ENCODE measurements at regions not wholly inside any gene's neighbourhood (a gene's known extent, or its start where the extent isn't known, plus 50 kb on each side); places are given as distances from the start of the nearest gene placed in this dataset.

DNA sequence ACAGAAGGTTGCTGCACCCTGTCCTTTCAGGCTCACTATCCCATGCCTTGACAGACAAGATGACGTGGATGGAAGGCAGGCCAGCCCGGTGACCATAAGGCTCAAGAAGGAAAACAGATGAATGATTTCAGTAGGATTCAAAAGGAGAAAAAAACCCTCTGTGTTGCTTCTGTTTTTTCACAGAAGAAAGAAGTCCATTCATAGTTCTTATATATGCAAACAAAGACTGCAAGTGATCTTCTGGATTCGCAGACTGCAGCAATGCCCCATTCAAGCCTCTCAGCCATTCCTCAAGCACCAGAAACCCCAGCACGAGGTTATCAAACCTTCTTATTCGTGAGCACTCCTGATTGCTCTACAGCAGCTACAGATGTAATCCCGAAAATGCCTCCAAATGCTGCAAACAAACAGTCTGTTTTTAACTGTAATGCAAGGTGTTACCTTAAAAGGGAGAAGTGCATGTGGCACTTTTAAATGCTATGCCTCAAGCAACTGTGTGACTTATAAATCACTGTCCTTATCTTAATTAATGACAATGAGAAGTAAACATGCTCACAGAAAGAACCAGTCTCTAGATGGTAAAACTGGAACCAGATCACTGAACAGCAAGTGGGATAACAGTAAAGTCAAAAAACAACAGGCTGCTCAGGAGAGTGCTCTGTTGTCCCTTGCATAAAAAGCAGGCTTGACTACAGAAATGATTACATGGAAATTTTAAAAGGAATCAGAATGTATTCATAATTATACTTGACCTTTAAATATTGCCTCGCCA, 173.9 kb downstream of the HHIPL2 start:
- WGBS, 2 experiments (ENCODE audit: low coverage in 1 of 2, low lambda C conversion rate in 2 of 2, missing lambda C conversion rate in 2 of 2), result 70 to 71% methylated on average over 7 of the region's 7 CpGs
- no peaks in the 10 kb centered on the region for H3K27me3 ChIP-seq (replicated peaks; ENCODE audit: insufficient read depth)
- in situ Hi-C loops (cut with MboI), result no loop called here
- no peak overlapping the region for H2AFZ ChIP-seq
- H3K36me3 ChIP-seq (ENCODE audit: low read depth), result no peaks in the 10 kb centered on the region
- no peak for TF ChIP-seq EZH2 (IDR thresholded peaks at IDR 0.05; ENCODE audit: insufficient read depth, poor library complexity, severe bottlenecking)
- TF ChIP-seq EZH2phosphoT487 (IDR thresholded peaks at IDR 0.05; ENCODE audit: insufficient read depth, low read depth), result no peak
- no peak for DNase-seq
- H3K79me2 ChIP-seq (ENCODE audit: insufficient read depth), result no peaks in the 10 kb centered on the region
- H3F3A ChIP-seq (ENCODE audit: insufficient read depth), result peaks cover 35% of the 10 kb centered on the region
- H3K4me1 ChIP-seq (ENCODE audit: insufficient read depth), result peaks cover 32% of the 10 kb centered on the region
- H3K4me2 ChIP-seq (ENCODE audit: unreplicated experiment), result no peak overlapping the region
- no peak overlapping the region for H3K27ac ChIP-seq
- no peaks in the 10 kb centered on the region for H4K20me1 ChIP-seq (ENCODE audit: insufficient read depth)
- H3K9ac ChIP-seq, result no peak overlapping the region
- no peak overlapping the region for H3K4me3 ChIP-seq
- no peaks in the 10 kb centered on the region for H3K9me3 ChIP-seq (ENCODE audit: low read depth)
- no peaks in the 10 kb centered on the region for H3K9me2 ChIP-seq (ENCODE audit: insufficient read depth)

DNA sequence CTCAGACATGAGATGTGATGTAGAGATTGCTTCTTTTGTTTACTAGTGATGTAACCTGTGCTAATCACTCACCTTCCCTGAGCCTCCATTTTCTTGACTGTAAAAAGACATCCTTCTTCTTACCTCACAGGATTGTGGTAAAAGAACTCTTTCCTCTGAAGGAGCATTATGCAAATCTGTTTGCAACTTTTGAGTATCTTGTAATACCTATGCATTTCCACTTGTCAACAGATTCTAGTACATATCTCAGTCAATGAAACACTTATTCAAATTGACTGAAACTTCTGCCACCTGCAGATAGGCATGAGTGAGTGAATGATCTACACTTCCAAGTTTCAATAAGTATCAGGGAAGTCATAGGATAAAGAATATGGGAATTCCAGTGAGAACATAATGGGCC, 174.7 kb downstream of the HHIPL2 start:
- in situ Hi-C loops (cut with MboI), result no loop called here
- TF ChIP-seq EZH2 (IDR thresholded peaks at IDR 0.05; ENCODE audit: insufficient read depth, poor library complexity, severe bottlenecking) (no peak), EZH2phosphoT487 (IDR thresholded peaks at IDR 0.05; ENCODE audit: insufficient read depth, low read depth) (no peak)
- H3K79me2 ChIP-seq (ENCODE audit: insufficient read depth), result no peaks in the 10 kb centered on the region

DNA sequence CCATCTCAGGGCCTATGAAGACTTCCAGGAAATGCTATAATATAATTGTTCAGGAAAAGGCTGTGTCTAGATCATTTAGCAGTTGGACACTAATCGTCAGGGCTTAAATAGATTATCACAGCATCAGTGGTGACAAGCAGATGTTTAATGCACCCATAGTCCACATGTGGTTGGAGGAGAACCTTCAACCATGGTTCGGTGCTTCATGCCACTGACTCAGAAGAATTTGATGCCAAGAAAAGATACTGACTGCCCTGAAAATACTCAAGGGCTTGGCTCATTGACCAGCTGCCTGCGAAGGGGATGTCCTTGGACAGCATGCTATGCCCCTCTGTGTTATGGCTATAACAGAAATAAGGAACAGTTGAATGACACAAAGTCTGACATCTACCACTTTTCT, 175.7 kb downstream of the HHIPL2 start:
- H3K27me3 ChIP-seq (replicated peaks; ENCODE audit: insufficient read depth), result no peaks in the 10 kb centered on the region
- in situ Hi-C loops (cut with MboI), result no loop called here
- peak; percentile 83 for DNase-seq
- H3K4me2 ChIP-seq (ENCODE audit: unreplicated experiment), result peak overlapping the region; percentile 80
- peaks cover 32% of the 10 kb centered on the region for H3K4me1 ChIP-seq (ENCODE audit: insufficient read depth)
- H3K36me3 ChIP-seq (ENCODE audit: low read depth), result no peaks in the 10 kb centered on the region
- 15 to 18% methylated on average over 3 of the region's 3 CpGs for WGBS, 2 experiments (ENCODE audit: low coverage in 1 of 2, low lambda C conversion rate in 2 of 2, missing lambda C conversion rate in 2 of 2)
- H3K79me2 ChIP-seq (ENCODE audit: insufficient read depth), result no peaks in the 10 kb centered on the region
- H3K9ac ChIP-seq, result peak overlapping the region; percentile 72; the same call in 1 of the 2 replicates
- H3K9me2 ChIP-seq (ENCODE audit: insufficient read depth), result no peaks in the 10 kb centered on the region
- H3K9me3 ChIP-seq (ENCODE audit: low read depth), result no peaks in the 10 kb centered on the region
- H3K27ac ChIP-seq, result peak overlapping the region; percentile 95
- TF ChIP-seq EZH2phosphoT487 (IDR thresholded peaks at IDR 0.05; ENCODE audit: insufficient read depth, low read depth) (no peak), EZH2 (IDR thresholded peaks at IDR 0.05; ENCODE audit: insufficient read depth, poor library complexity, severe bottlenecking) (no peak)
- 0 out of 2 replicates have a peak overlapping the region, but pooled peaks have one; percentile 3 for H3K4me3 ChIP-seq
- 0 out of 2 replicates have a peak overlapping the region, but pooled peaks have one; percentile 36 for H2AFZ ChIP-seq
- H3F3A ChIP-seq (ENCODE audit: insufficient read depth), result peaks cover 35% of the 10 kb centered on the region
- no peaks in the 10 kb centered on the region for H4K20me1 ChIP-seq (ENCODE audit: insufficient read depth)

More for the DNA sequence above, 174.7 kb downstream of the HHIPL2 start:
- no peak overlapping the region for H3K4me3 ChIP-seq
- no peaks in the 10 kb centered on the region for H4K20me1 ChIP-seq (ENCODE audit: insufficient read depth)
- H3F3A ChIP-seq (ENCODE audit: insufficient read depth), result peaks cover 35% of the 10 kb centered on the region
- no peak overlapping the region for H2AFZ ChIP-seq
- DNase-seq, result no peak
- no peaks in the 10 kb centered on the region for H3K9me3 ChIP-seq (ENCODE audit: low read depth)
- H3K27ac ChIP-seq, result no peak overlapping the region
- H3K4me2 ChIP-seq (ENCODE audit: unreplicated experiment), result no peak overlapping the region
- H3K4me1 ChIP-seq (ENCODE audit: insufficient read depth), result peaks cover 32% of the 10 kb centered on the region
- H3K27me3 ChIP-seq (replicated peaks; ENCODE audit: insufficient read depth), result no peaks in the 10 kb centered on the region
- no peak overlapping the region for H3K9ac ChIP-seq
- no peaks in the 10 kb centered on the region for H3K9me2 ChIP-seq (ENCODE audit: insufficient read depth)
- no peaks in the 10 kb centered on the region for H3K36me3 ChIP-seq (ENCODE audit: low read depth)

DNA sequence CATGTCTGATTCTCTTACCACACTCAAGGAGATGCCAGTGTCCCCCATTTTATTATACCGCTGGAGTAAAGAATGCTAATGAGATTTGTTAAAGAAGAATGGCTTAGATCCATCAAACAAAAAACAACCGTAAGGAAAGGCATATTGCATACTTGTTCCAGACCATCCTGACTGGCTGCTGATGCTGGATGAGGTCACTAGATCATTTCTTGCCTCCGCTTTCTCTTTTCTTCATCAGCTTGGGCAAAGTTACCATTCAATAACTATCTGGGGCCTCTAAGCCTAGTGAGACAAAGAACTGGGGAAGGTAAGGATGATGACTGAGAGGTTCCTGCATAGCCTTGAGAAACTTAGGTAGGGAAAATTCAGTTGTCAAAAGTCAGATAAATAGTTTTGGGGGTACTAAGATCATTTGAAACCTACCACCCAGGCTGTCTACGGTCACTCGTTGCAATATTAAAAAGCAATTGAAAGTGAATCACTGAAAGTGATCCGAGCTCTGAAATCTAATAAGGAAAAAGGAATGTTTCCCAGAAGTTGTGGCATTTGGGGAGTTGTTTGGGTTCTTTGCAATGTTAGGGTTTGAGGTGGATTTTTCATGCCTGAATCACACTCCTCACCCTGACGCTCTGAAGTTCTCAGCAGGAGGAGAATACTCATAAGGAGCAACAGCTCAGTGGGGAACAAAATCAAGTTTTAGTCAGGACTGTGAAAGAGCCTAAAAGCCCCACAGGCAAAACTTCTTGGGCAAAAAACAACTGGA, 176.8 kb downstream of the HHIPL2 start:
- TF ChIP-seq EZH2 (IDR thresholded peaks at IDR 0.05; ENCODE audit: insufficient read depth, poor library complexity, severe bottlenecking), result no peak
- no peak for TF ChIP-seq EZH2phosphoT487 (IDR thresholded peaks at IDR 0.05; ENCODE audit: insufficient read depth, low read depth)
- Histone ChIP-seq H2AFZ (peak overlapping the region; percentile 44), H3K27ac (peak overlapping the region; percentile 95), H3K9ac (peak overlapping the region; percentile 72), H3K9me3 (ENCODE audit: low read depth) (no peaks in the 10 kb centered on the region), H3K27me3 (replicated peaks; ENCODE audit: insufficient read depth) (no peaks in the 10 kb centered on the region), H3K9me2 (ENCODE audit: insufficient read depth) (no peaks in the 10 kb centered on the region), H3K4me3 (peak overlapping the region; percentile 64), H3K36me3 (ENCODE audit: low read depth) (no peaks in the 10 kb centered on the region), H3K4me1 (ENCODE audit: insufficient read depth) (peaks cover 29% of the 10 kb centered on the region), H4K20me1 (ENCODE audit: insufficient read depth) (no peaks in the 10 kb centered on the region), H3K79me2 (ENCODE audit: insufficient read depth) (no peaks in the 10 kb centered on the region), H3F3A (ENCODE audit: insufficient read depth) (peaks cover 35% of the 10 kb centered on the region), H3K4me2 (ENCODE audit: unreplicated experiment) (peak overlapping the region; percentile 80)
- in situ Hi-C loops (cut with MboI), result no loop called here
- peak; percentile 95 for DNase-seq
- WGBS, 2 experiments (ENCODE audit: low coverage in 1 of 2, low lambda C conversion rate in 2 of 2, missing lambda C conversion rate in 2 of 2), result 24 to 25% methylated on average over 7 of the region's 7 CpGs

Data from GM23248 (cell line).